Natural killer cell (primary cell): ENCODE measurements at regions not wholly inside any gene's neighbourhood (a gene's known extent, or its start where the extent isn't known, plus 50 kb on each side); places are given as distances from the start of the nearest gene placed in this dataset.

ENCODE experiments used
- ATAC-seq, 3 donors: fragments of 150-1000 bp in 2 of 3; fragments of 200-7000 bp in 1 of 3; cut with Tn5 transposase; 1 replicate in 1 of 3; 2 replicates in 2 of 3; pipeline ENCODE4 v1.10.0; 2021; ENCODE audit warnings: mild to moderate bottlenecking in 2 of 3, moderate library complexity in 2 of 3
- DNase-seq, 2 donors: peaks; one replicate each; pipeline versions ENCODE4 v3.0.0 to v3.0.0-alpha.2; 2013 to 2021; ENCODE audit warnings: mixed read lengths in 1 of 2
- H3K27ac ChIP-seq: one replicate; pipeline ENCODE4 v1.5.1; 2013; ENCODE audit warnings: mild to moderate bottlenecking, low read length
- H3K27me3 ChIP-seq: one replicate; pipeline ENCODE4 v1.6.1; 2013; ENCODE audit warnings: low read length; ENCODE audit not compliant: control insufficient read depth, insufficient read depth
- H3K36me3 ChIP-seq: one replicate; pipeline ENCODE4 v1.6.1; 2013; ENCODE audit warnings: low read length; ENCODE audit not compliant: control insufficient read depth, insufficient read depth
- H3K4me1 ChIP-seq: one replicate; pipeline ENCODE4 v1.6.1; 2013; ENCODE audit warnings: low read length; ENCODE audit not compliant: control insufficient read depth, insufficient read depth
- H3K4me3 ChIP-seq: one replicate; pipeline ENCODE4 v1.5.1; 2013; ENCODE audit warnings: low read length
- H3K9me3 ChIP-seq: one replicate; pipeline ENCODE4 v1.6.1; 2013; ENCODE audit warnings: low read length; ENCODE audit not compliant: control insufficient read depth, insufficient read depth
- H3K27ac Mint-ChIP-seq, 2 donors: one replicate each; pipeline ENCODE4 v1.8.0; 2022; ENCODE audit warnings: mild to moderate bottlenecking in 2 of 2, mixed read lengths in 2 of 2, moderate library complexity in 1 of 2
- H3K27me3 Mint-ChIP-seq, 2 donors: one replicate each; pipeline ENCODE4 v1.8.0; 2022; ENCODE audit warnings: low read depth in 2 of 2, mixed read lengths in 2 of 2
- H3K36me3 Mint-ChIP-seq: one replicate; pipeline ENCODE4 v1.8.0; 2022; ENCODE audit warnings: mixed read lengths
- H3K4me1 Mint-ChIP-seq, 2 donors: one replicate each; pipeline ENCODE4 v1.8.0; 2022; ENCODE audit warnings: mixed read lengths in 2 of 2
- H3K4me3 Mint-ChIP-seq: one replicate; pipeline ENCODE4 v1.8.0; 2022; ENCODE audit warnings: mild to moderate bottlenecking, moderate library complexity, mixed read lengths
- H3K9me3 Mint-ChIP-seq, 2 donors: one replicate each; pipeline ENCODE4 v1.8.0; 2022; ENCODE audit warnings: mixed read lengths in 2 of 2
- WGBS: methylation state at CpG from one replicate; pipeline ENCODE4 v1.1.7; 2013; ENCODE audit warnings: missing lambda C conversion rate; ENCODE audit not compliant: insufficient coverage; 5-methylcytosine and 5-hydroxymethylcytosine counted together
- intact Hi-C: fragments of 100-400 bp; cut with micrococcal nuclease; formaldehyde crosslinking; loops from one replicate; pipeline ENCODE4 v1.14.2; 2022
- TF ChIP-seq, protein P1 (sequence below): fragments of 200-600 bp; IDR thresholded peaks from one replicate; pipeline ENCODE4 v1.8.0; 2022; ENCODE audit warnings: antibody characterized with exemption

DNA sequence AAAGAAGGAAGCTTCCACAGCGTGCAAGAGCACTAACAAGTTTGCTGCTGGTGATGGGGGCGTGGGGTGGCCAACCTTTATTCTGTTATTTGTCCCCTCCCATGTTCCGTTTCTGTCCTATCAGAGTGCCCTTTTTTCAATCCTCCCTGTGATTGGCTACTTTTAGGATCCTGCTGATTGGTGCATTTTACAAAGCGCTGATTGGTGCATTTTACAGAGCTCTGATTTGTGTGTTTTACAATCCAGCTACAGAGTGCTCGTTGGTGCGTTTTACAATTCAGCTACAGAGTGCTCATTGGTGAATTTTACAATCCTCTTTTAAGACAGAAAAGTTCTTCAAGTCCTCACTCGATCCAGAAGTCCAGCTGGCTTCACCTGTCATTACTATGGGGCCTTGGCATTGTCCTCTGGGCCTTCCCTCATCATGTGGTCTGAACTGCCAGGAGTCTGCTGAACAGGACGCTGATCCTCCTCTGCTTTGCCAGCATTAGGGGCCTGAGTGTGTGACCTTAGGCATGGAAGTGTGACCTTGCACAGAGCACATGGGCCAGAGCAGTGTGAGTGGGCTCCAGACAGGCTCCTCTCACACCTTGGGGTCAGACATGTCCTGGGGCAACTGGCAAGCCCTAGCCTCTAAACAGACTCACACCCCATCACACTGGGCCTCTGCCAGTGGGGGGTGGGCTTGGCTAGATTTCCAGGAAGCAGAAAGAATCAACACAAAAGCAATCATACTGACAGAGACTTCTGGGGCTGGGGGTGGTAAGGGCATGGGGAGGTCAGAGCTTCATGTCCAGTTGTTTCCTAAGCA is 167.4 kb downstream of the PTPN20 start:
- WGBS = 94% methylated on average over 8 of the region's 8 CpGs

GRCh38 chr10:47079204-47079580 is 168.0 kb downstream of the PTPN20 start:
- Histone ChIP-seq H3K36me3 (no peaks in the 10 kb centered on the region), H3K9me3 (no peaks in the 10 kb centered on the region), H3K27ac (no peak overlapping the region), H3K4me1 (no peaks in the 10 kb centered on the region), H3K4me3 (no peak overlapping the region), H3K27me3 (no peaks in the 10 kb centered on the region)
- 61% methylated on average over 3 of the region's 3 CpGs for WGBS
- no peak for ATAC-seq
- intact Hi-C loops = no loop called here
- no peaks in the 10 kb centered on the region for H3K36me3 Mint-ChIP-seq
- H3K27me3 Mint-ChIP-seq = peaks cover 5 to 6% of the 10 kb centered on the region in 2 donors
- H3K4me1 Mint-ChIP-seq = peaks cover 0 to 10% of the 10 kb centered on the region in 2 donors
- TF ChIP-seq, protein P1, sequence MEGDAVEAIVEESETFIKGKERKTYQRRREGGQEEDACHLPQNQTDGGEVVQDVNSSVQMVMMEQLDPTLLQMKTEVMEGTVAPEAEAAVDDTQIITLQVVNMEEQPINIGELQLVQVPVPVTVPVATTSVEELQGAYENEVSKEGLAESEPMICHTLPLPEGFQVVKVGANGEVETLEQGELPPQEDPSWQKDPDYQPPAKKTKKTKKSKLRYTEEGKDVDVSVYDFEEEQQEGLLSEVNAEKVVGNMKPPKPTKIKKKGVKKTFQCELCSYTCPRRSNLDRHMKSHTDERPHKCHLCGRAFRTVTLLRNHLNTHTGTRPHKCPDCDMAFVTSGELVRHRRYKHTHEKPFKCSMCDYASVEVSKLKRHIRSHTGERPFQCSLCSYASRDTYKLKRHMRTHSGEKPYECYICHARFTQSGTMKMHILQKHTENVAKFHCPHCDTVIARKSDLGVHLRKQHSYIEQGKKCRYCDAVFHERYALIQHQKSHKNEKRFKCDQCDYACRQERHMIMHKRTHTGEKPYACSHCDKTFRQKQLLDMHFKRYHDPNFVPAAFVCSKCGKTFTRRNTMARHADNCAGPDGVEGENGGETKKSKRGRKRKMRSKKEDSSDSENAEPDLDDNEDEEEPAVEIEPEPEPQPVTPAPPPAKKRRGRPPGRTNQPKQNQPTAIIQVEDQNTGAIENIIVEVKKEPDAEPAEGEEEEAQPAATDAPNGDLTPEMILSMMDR = no peak
- H3K27ac Mint-ChIP-seq = no peak overlapping the region
- no peaks in the 10 kb centered on the region for H3K9me3 Mint-ChIP-seq
- H3K4me3 Mint-ChIP-seq = no peak overlapping the region
- no peak for DNase-seq

More for the DNA sequence above, 167.4 kb downstream of the PTPN20 start:
- Histone ChIP-seq H3K27ac (no peak overlapping the region), H3K9me3 (no peaks in the 10 kb centered on the region), H3K27me3 (no peaks in the 10 kb centered on the region), H3K36me3 (no peaks in the 10 kb centered on the region), H3K4me1 (no peaks in the 10 kb centered on the region), H3K4me3 (no peak overlapping the region)
- TF ChIP-seq, protein P1 = no peak
- intact Hi-C loops = no loop called here
- ATAC-seq (no peak), DNase-seq (no peak)
- H3K4me1 Mint-ChIP-seq = peaks cover 0 to 10% of the 10 kb centered on the region in 2 donors
- no peaks in the 10 kb centered on the region for H3K9me3 Mint-ChIP-seq
- H3K27ac Mint-ChIP-seq = no peak overlapping the region
- no peaks in the 10 kb centered on the region for H3K36me3 Mint-ChIP-seq
- peaks cover 5 to 6% of the 10 kb centered on the region in 2 donors for H3K27me3 Mint-ChIP-seq
- no peak overlapping the region for H3K4me3 Mint-ChIP-seq

DNA sequence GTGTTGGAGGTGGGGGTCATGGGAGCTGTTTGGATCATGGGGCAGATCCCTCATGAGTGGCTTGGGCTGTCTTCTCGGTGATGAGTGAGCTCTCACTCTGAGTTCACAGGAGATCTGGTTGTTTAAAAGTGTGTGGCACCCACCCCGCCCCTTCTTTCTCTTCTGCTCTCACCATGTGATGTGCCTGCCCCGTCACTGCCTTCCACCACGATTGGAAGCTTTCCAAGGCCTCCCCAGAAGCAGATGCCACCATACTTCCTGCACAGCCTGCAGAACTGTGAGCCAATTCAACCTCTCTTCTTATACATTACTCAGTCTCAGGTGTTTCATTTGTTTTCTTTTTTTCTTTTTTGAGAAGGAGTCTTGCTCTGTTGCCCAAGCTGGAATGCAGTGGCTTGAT is 170.0 kb downstream of the PTPN20 start:
- Mint-ChIP-seq H3K4me1 (peaks cover 0 to 10% of the 10 kb centered on the region in 2 donors), H3K36me3 (no peaks in the 10 kb centered on the region), H3K27me3 (peaks cover 5 to 6% of the 10 kb centered on the region in 2 donors), H3K27ac (no peak overlapping the region), H3K4me3 (no peak overlapping the region), H3K9me3 (no peaks in the 10 kb centered on the region)
- 25% methylated on average over 4 of the region's 4 CpGs for WGBS
- no peaks in the 10 kb centered on the region for H3K9me3 ChIP-seq
- intact Hi-C loops = no loop called here
- no peak overlapping the region for H3K4me3 ChIP-seq
- TF ChIP-seq, protein P1 = no peak
- H3K27ac ChIP-seq = no peak overlapping the region
- H3K27me3 ChIP-seq = no peaks in the 10 kb centered on the region
- H3K36me3 ChIP-seq = no peaks in the 10 kb centered on the region
- DNase-seq (peak in 1 of 2 donors; percentile 53), ATAC-seq (no peak)
- H3K4me1 ChIP-seq = no peaks in the 10 kb centered on the region
